ENCODE measurements at regions not wholly inside any gene's neighbourhood (a gene's known extent, or its start where the extent isn't known, plus 50 kb on each side); places are given as distances from the start of the nearest gene placed in this dataset.
A peak's percentile ranks its signal among the peaks of the same experiment; 100 is the strongest.

DNA sequence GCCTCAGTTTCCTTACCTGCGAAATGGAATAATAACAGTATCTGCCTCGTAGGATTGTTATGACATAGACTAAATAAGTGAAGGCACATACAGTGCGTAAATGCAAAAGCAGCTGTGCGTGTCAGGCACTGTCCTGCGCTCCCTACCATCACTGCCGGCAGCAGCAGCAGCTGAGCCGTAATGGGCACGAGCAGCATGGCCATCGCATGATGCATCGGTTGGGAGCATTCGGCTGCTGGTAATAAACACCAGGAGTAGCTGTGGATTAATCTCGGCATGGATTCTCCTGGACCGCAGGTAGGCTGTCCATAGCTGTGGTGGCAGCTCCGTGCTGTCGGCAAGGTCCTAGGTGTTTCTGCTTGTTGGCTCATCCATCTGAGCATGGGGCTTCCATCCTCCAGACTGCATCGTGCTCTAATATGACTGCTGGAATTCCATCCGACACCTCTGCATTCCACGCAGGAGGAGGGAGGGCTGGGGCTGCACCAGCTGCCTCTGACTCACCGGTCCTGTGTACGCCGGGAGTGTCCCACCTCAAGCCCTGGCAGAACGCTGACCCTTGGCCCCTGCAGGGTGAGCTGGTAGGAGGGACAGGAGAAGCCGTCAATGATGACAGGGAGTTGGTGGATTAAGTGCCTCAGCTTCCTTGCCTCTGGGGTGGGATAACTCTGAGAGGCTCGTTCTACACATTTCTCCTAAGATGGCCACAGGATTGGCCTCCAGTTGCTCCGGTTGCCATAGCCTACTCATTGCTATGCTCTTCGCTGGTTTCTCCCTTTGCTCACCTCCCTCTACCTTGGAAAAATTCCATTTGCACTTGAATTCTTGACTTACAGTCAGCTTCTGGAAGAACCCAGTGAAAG, 100.9 kb upstream of the PMEPA1 start:
- Mint-ChIP-seq H3K36me3 (ENCODE audit: low read depth) (no peaks in the 10 kb centered on the region), H3K4me3 (no peak overlapping the region), H3K9me3 (no peaks in the 10 kb centered on the region), H3K4me1 (peaks cover 43% of the 10 kb centered on the region), H3K27me3 (ENCODE audit: low read depth) (peaks cover 22% of the 10 kb centered on the region), H3K27ac (peak overlapping the region in 2 of 3 experiments; percentile 41 to 50)
- TF ChIP-seq, protein P1, sequence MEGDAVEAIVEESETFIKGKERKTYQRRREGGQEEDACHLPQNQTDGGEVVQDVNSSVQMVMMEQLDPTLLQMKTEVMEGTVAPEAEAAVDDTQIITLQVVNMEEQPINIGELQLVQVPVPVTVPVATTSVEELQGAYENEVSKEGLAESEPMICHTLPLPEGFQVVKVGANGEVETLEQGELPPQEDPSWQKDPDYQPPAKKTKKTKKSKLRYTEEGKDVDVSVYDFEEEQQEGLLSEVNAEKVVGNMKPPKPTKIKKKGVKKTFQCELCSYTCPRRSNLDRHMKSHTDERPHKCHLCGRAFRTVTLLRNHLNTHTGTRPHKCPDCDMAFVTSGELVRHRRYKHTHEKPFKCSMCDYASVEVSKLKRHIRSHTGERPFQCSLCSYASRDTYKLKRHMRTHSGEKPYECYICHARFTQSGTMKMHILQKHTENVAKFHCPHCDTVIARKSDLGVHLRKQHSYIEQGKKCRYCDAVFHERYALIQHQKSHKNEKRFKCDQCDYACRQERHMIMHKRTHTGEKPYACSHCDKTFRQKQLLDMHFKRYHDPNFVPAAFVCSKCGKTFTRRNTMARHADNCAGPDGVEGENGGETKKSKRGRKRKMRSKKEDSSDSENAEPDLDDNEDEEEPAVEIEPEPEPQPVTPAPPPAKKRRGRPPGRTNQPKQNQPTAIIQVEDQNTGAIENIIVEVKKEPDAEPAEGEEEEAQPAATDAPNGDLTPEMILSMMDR (IDR thresholded peaks at IDR 0.05; ENCODE audit: unreplicated experiment in 3 of 3) = no peak

- Mint-ChIP-seq H3K27ac (peak overlapping the region in 2 of 3 experiments; percentile 31 to 59), H3K9me3 (no peaks in the 10 kb centered on the region), H3K4me3 (no peak overlapping the region), H3K36me3 (ENCODE audit: low read depth) (no peaks in the 10 kb centered on the region), H3K27me3 (ENCODE audit: low read depth) (peaks cover 24% of the 10 kb centered on the region), H3K4me1 (peaks cover 43% of the 10 kb centered on the region)
- TF ChIP-seq, protein P1 (IDR thresholded peaks at IDR 0.05; ENCODE audit: unreplicated experiment in 3 of 3) = no peak
Observed at GRCh38 chr20:57809661-57810172, 99.9 kb upstream of the PMEPA1 start.

GRCh38 chr20:57809149-57809548, 99.3 kb upstream of the PMEPA1 start:
- H3K4me3 Mint-ChIP-seq = no peak overlapping the region
- H3K4me1 Mint-ChIP-seq = peaks cover 45% of the 10 kb centered on the region
- no peaks in the 10 kb centered on the region for H3K9me3 Mint-ChIP-seq
- H3K27ac Mint-ChIP-seq = no peak overlapping the region
- TF ChIP-seq, protein P1 (IDR thresholded peaks at IDR 0.05; ENCODE audit: unreplicated experiment in 3 of 3) = no peak
- H3K27me3 Mint-ChIP-seq (ENCODE audit: low read depth) = peaks cover 29% of the 10 kb centered on the region
- H3K36me3 Mint-ChIP-seq (ENCODE audit: low read depth) = no peaks in the 10 kb centered on the region

GRCh38 chr20:57808264-57809070, 98.7 kb upstream of the PMEPA1 start:
- Mint-ChIP-seq H3K36me3 (ENCODE audit: low read depth) (no peaks in the 10 kb centered on the region), H3K27me3 (ENCODE audit: low read depth) (peaks cover 26% of the 10 kb centered on the region), H3K9me3 (no peaks in the 10 kb centered on the region), H3K27ac (peak overlapping the region in 1 of 3 experiments; percentile 24), H3K4me3 (no peak overlapping the region), H3K4me1 (peaks cover 46% of the 10 kb centered on the region)
- TF ChIP-seq, protein P1 (IDR thresholded peaks at IDR 0.05; ENCODE audit: unreplicated experiment in 3 of 3) = no peak

DNA sequence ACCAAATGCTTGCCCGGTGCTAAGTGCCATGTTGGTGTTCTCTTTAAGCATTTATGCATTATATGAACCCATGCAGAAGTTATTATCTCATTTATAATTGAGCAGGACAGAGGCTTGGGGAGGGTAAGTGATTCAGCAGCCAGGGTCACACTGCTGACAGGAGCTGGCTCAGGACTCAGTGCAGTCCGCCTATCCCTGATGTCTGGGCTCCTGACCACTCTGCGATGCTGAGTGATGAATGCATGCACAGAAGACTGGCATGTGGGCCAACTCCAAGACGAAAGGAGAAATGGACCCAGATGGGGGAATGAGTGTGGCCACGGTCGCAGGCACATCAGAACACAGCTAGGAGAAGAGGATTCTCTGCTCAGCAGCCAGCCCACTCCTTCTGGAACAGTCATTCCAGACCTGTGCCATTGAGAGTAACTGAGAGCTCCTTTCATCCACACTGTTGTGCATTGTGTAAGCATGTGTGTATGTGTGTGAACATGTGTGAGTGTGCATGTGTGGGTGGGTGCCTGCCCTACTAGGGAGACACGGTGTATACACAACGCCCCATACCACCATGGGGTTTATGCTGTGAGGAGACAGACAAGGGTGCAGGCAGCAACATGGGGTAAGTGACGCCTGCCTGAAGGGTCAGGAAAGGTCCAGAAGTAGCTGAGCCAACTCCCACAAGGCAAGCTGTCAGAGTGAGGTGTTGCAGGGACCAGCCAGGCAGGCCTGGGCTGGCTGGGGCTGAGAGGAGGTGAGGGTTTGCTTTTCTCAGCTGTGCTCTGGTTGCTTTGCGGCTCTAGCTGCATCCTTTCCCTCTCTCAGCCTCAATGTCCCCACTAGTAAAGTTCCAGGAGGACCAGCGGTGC, 97.8 kb upstream of the PMEPA1 start:
- TF ChIP-seq, protein P1 (IDR thresholded peaks at IDR 0.05; ENCODE audit: unreplicated experiment in 3 of 3) = no peak
- H3K9me3 Mint-ChIP-seq = no peaks in the 10 kb centered on the region
- H3K27ac Mint-ChIP-seq = peak overlapping the region in 1 of 3 experiments; percentile 48
- H3K4me3 Mint-ChIP-seq = no peak overlapping the region
- H3K36me3 Mint-ChIP-seq (ENCODE audit: low read depth) = no peaks in the 10 kb centered on the region
- peaks cover 48% of the 10 kb centered on the region for H3K4me1 Mint-ChIP-seq
- peaks cover 25% of the 10 kb centered on the region for H3K27me3 Mint-ChIP-seq (ENCODE audit: low read depth)
